ENCODE measurements at regions not wholly inside any gene's neighbourhood (a gene's known extent, or its start where the extent isn't known, plus 50 kb on each side); places are given as distances from the start of the nearest gene placed in this dataset.

DNA sequence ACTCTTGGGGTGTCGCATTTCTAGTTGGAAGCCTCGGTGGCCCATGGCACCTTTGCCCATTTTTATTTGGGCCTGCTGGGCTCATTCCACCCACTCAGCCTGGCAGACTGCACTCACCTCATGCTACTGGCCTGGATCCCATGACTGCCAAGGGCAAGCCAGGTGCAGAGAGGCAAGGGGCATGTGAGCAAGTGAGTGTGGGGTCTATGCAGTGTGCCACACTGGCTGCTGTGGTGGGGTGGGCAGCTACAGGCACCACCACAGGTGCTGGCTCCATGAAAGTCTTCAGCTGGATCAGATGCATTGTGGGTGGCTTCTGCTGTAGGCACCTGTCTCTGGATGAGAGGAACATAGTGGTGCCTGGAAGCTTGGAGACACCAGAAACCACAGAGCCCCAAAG, 220.8 kb downstream of the POLR1F start:
- Mint-ChIP-seq H3K27ac (no peak overlapping the region), H3K36me3 (ENCODE audit: insufficient read depth in 1 of 3, low read depth in 3 of 3) (no peaks in the 10 kb centered on the region; a peak in 1 of 7 replicates)
- no peak overlapping the region for H2AK5ac ChIP-seq (ENCODE audit: insufficient read length, low read length)

More for the DNA sequence above, 220.8 kb downstream of the POLR1F start:
- no peaks in the 10 kb centered on the region for H3K27me3 Mint-ChIP-seq (ENCODE audit: low read depth)
- Histone ChIP-seq H3K23ac (ENCODE audit: insufficient read length, low read depth, low read length) (no peak overlapping the region), H3K14ac (ENCODE audit: insufficient read depth, low read length) (no peak overlapping the region), H3K4me1 (ENCODE audit: insufficient read depth, low read length) (no peaks in the 10 kb centered on the region), H3K9me3 (ENCODE audit: control insufficient read depth, low read depth, low read length) (no peaks in the 10 kb centered on the region), H2BK15ac (ENCODE audit: low read depth, low read length) (no peak overlapping the region), H3K18ac (ENCODE audit: insufficient read length, low read depth, low read length) (no peak overlapping the region), H3K79me2 (ENCODE audit: insufficient read depth, low read length) (no peaks in the 10 kb centered on the region), H2BK12ac (ENCODE audit: insufficient read length, low read depth, low read length) (no peak overlapping the region), H4K91ac (ENCODE audit: insufficient read length, low read depth, low read length) (no peak overlapping the region), H3K56ac (ENCODE audit: insufficient read length, low read depth, low read length) (no peak overlapping the region), H4K8ac (replicated peaks; ENCODE audit: insufficient read length, low read depth, low read length) (no peak overlapping the region), H2BK5ac (ENCODE audit: insufficient read length, low read length) (no peak overlapping the region), H3K23me2 (ENCODE audit: insufficient read length, low read depth, low read length, poor library complexity, severe bottlenecking) (no peaks in the 10 kb centered on the region), H3K4ac (ENCODE audit: low read depth, low read length) (no peak overlapping the region), H4K20me1 (ENCODE audit: control insufficient read depth, insufficient read depth, insufficient read length) (no peaks in the 10 kb centered on the region), H2AFZ (ENCODE audit: low read length) (no peak overlapping the region), H2BK120ac (ENCODE audit: low read depth, low read length, poor library complexity, severe bottlenecking) (no peak overlapping the region), H4K5ac (ENCODE audit: insufficient read length, low read depth, low read length) (no peak overlapping the region), H3K27me3 (ENCODE audit: insufficient read depth, low read length) (no peaks in the 10 kb centered on the region), H3K79me1 (ENCODE audit: insufficient read depth, low read depth, low read length, poor library complexity, severe bottlenecking) (no peaks in the 10 kb centered on the region), H3K4me2 (ENCODE audit: insufficient read depth, insufficient read length, low read length) (no peak overlapping the region), H3K9ac (ENCODE audit: extremely low read depth, insufficient read length, low read length) (no peak overlapping the region), H3T11ph (ENCODE audit: low read length) (no peak overlapping the region), H3K27ac (ENCODE audit: insufficient read length, low read depth, low read length) (no peak overlapping the region), H2BK20ac (ENCODE audit: low read depth, low read length, poor library complexity, severe bottlenecking) (no peak overlapping the region)
- peaks cover 0 to 2% of the 10 kb centered on the region in 2 experiments; a peak in 2 of 5 replicates for H3K9me3 Mint-ChIP-seq
- TF ChIP-seq, protein P1, sequence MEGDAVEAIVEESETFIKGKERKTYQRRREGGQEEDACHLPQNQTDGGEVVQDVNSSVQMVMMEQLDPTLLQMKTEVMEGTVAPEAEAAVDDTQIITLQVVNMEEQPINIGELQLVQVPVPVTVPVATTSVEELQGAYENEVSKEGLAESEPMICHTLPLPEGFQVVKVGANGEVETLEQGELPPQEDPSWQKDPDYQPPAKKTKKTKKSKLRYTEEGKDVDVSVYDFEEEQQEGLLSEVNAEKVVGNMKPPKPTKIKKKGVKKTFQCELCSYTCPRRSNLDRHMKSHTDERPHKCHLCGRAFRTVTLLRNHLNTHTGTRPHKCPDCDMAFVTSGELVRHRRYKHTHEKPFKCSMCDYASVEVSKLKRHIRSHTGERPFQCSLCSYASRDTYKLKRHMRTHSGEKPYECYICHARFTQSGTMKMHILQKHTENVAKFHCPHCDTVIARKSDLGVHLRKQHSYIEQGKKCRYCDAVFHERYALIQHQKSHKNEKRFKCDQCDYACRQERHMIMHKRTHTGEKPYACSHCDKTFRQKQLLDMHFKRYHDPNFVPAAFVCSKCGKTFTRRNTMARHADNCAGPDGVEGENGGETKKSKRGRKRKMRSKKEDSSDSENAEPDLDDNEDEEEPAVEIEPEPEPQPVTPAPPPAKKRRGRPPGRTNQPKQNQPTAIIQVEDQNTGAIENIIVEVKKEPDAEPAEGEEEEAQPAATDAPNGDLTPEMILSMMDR (conservative IDR thresholded peaks at IDR 0.05) = no peak
- H3K4me3 Mint-ChIP-seq = no peak overlapping the region
- WGBS (ENCODE audit: extremely low coverage, insufficient read length, low lambda C conversion rate) = no CpG with 5 or more reads among the region's 2 CpGs
- DNase-seq = no peak
- no peaks in the 10 kb centered on the region for H3K4me1 Mint-ChIP-seq
